ENCODE measurements at regions not wholly inside any gene's neighbourhood (a gene's known extent, or its start where the extent isn't known, plus 50 kb on each side); places are given as distances from the start of the nearest gene placed in this dataset.

- Mint-ChIP-seq H3K36me3 (ENCODE audit: low read depth) (no peaks in the 10 kb centered on the region), H3K27me3 (no peaks in the 10 kb centered on the region)
These were observed 500.6 kb upstream of the IGFBP3 start for GRCh38 chr7:46421441-46422230.

GRCh38 chr7:46414946-46415345 lies 493.9 kb upstream of the IGFBP3 start:
- intact Hi-C loops (cut with micrococcal nuclease), result no loop called here
- no peaks in the 10 kb centered on the region for H3K4me1 Mint-ChIP-seq (ENCODE audit: low read depth)
- H3K9me3 Mint-ChIP-seq, result peaks cover 8% of the 10 kb centered on the region
- no peaks in the 10 kb centered on the region for H3K27me3 Mint-ChIP-seq
- H3K4me3 Mint-ChIP-seq, result no peak overlapping the region
- no peak overlapping the region for H3K27ac Mint-ChIP-seq
- H3K36me3 Mint-ChIP-seq (ENCODE audit: low read depth), result no peaks in the 10 kb centered on the region

More at GRCh38 chr7:46421441-46422230, 500.6 kb upstream of the IGFBP3 start:
- intact Hi-C loops (cut with micrococcal nuclease), result no loop called here
- H3K4me1 Mint-ChIP-seq (ENCODE audit: low read depth), result no peaks in the 10 kb centered on the region
- peaks cover 23% of the 10 kb centered on the region for H3K9me3 Mint-ChIP-seq
- no peak overlapping the region for H3K4me3 Mint-ChIP-seq
- no peak overlapping the region for H3K27ac Mint-ChIP-seq

GRCh38 chr7:46411236-46411635 lies 490.2 kb upstream of the IGFBP3 start:
- Mint-ChIP-seq H3K4me1 (ENCODE audit: low read depth) (no peaks in the 10 kb centered on the region), H3K4me3 (no peak overlapping the region), H3K36me3 (ENCODE audit: low read depth) (no peaks in the 10 kb centered on the region), H3K27me3 (no peaks in the 10 kb centered on the region), H3K27ac (no peak overlapping the region), H3K9me3 (peaks cover 23% of the 10 kb centered on the region)
- intact Hi-C loops (cut with micrococcal nuclease), result no loop called here

- H3K27ac Mint-ChIP-seq, result no peak overlapping the region
- intact Hi-C loops (cut with micrococcal nuclease), result no loop called here
- no peak overlapping the region for H3K4me3 Mint-ChIP-seq
- H3K36me3 Mint-ChIP-seq (ENCODE audit: low read depth), result no peaks in the 10 kb centered on the region
- no peaks in the 10 kb centered on the region for H3K4me1 Mint-ChIP-seq (ENCODE audit: low read depth)
- H3K27me3 Mint-ChIP-seq, result no peaks in the 10 kb centered on the region
- peaks cover 26% of the 10 kb centered on the region for H3K9me3 Mint-ChIP-seq
These were observed 486.1 kb upstream of the IGFBP3 start for GRCh38 chr7:46407125-46407524.

- Mint-ChIP-seq H3K27me3 (no peaks in the 10 kb centered on the region), H3K4me1 (ENCODE audit: low read depth) (no peaks in the 10 kb centered on the region), H3K4me3 (no peak overlapping the region), H3K36me3 (ENCODE audit: low read depth) (no peaks in the 10 kb centered on the region), H3K9me3 (peaks cover 40% of the 10 kb centered on the region), H3K27ac (no peak overlapping the region)
- intact Hi-C loops (cut with micrococcal nuclease), result no loop called here
These were observed 476.5 kb upstream of the IGFBP3 start for GRCh38 chr7:46397591-46397990.

- no peaks in the 10 kb centered on the region for H3K36me3 Mint-ChIP-seq (ENCODE audit: low read depth)
- H3K4me3 Mint-ChIP-seq, result no peak overlapping the region
- intact Hi-C loops (cut with micrococcal nuclease), result no loop called here
- no peaks in the 10 kb centered on the region for H3K4me1 Mint-ChIP-seq (ENCODE audit: low read depth)
- peaks cover 1% of the 10 kb centered on the region for H3K27me3 Mint-ChIP-seq
- H3K9me3 Mint-ChIP-seq, result peaks cover 45% of the 10 kb centered on the region
- H3K27ac Mint-ChIP-seq, result no peak overlapping the region
These were observed 475.4 kb upstream of the IGFBP3 start for GRCh38 chr7:46396481-46396880.

- Mint-ChIP-seq H3K4me3 (no peak overlapping the region), H3K27ac (no peak overlapping the region), H3K4me1 (ENCODE audit: low read depth) (no peaks in the 10 kb centered on the region), H3K9me3 (peaks cover 51% of the 10 kb centered on the region), H3K27me3 (peaks cover 1% of the 10 kb centered on the region), H3K36me3 (ENCODE audit: low read depth) (no peaks in the 10 kb centered on the region)
- intact Hi-C loops (cut with micrococcal nuclease), result no loop called here
These were observed 472.1 kb upstream of the IGFBP3 start for GRCh38 chr7:46393142-46393541.

GRCh38 chr7:46391231-46392201 lies 470.4 kb upstream of the IGFBP3 start:
- H3K27ac Mint-ChIP-seq, result no peak overlapping the region

GRCh38 chr7:46390042-46390441 lies 469.0 kb upstream of the IGFBP3 start:
- Mint-ChIP-seq H3K27ac (no peak overlapping the region), H3K36me3 (ENCODE audit: low read depth) (no peaks in the 10 kb centered on the region), H3K4me3 (no peak overlapping the region), H3K27me3 (peaks cover 1% of the 10 kb centered on the region), H3K9me3 (peaks cover 30% of the 10 kb centered on the region), H3K4me1 (ENCODE audit: low read depth) (no peaks in the 10 kb centered on the region)
- intact Hi-C loops (cut with micrococcal nuclease), result no loop called here

More at GRCh38 chr7:46391231-46392201, 470.4 kb upstream of the IGFBP3 start:
- Mint-ChIP-seq H3K36me3 (ENCODE audit: low read depth) (no peaks in the 10 kb centered on the region), H3K4me1 (ENCODE audit: low read depth) (no peaks in the 10 kb centered on the region), H3K27me3 (peaks cover 1% of the 10 kb centered on the region), H3K9me3 (peaks cover 40% of the 10 kb centered on the region), H3K4me3 (no peak overlapping the region)
- intact Hi-C loops (cut with micrococcal nuclease), result no loop called here

GRCh38 chr7:46389146-46389545 lies 468.1 kb upstream of the IGFBP3 start:
- Mint-ChIP-seq H3K4me3 (no peak overlapping the region), H3K9me3 (peaks cover 30% of the 10 kb centered on the region), H3K27me3 (peaks cover 1% of the 10 kb centered on the region), H3K36me3 (ENCODE audit: low read depth) (no peaks in the 10 kb centered on the region), H3K27ac (no peak overlapping the region), H3K4me1 (ENCODE audit: low read depth) (no peaks in the 10 kb centered on the region)
- intact Hi-C loops (cut with micrococcal nuclease), result no loop called here

- H3K27ac Mint-ChIP-seq, result no peak overlapping the region
- H3K36me3 Mint-ChIP-seq (ENCODE audit: low read depth), result no peaks in the 10 kb centered on the region
- H3K4me1 Mint-ChIP-seq (ENCODE audit: low read depth), result no peaks in the 10 kb centered on the region
- H3K4me3 Mint-ChIP-seq, result no peak overlapping the region
- intact Hi-C loops (cut with micrococcal nuclease), result no loop called here
- H3K27me3 Mint-ChIP-seq, result peaks cover 1% of the 10 kb centered on the region
- H3K9me3 Mint-ChIP-seq, result peaks cover 34% of the 10 kb centered on the region
These were observed 466.6 kb upstream of the IGFBP3 start for GRCh38 chr7:46387646-46388045.

- Mint-ChIP-seq H3K4me3 (no peak overlapping the region), H3K27ac (no peak overlapping the region), H3K36me3 (ENCODE audit: low read depth) (no peaks in the 10 kb centered on the region), H3K9me3 (peaks cover 28% of the 10 kb centered on the region), H3K27me3 (no peaks in the 10 kb centered on the region), H3K4me1 (ENCODE audit: low read depth) (no peaks in the 10 kb centered on the region)
- intact Hi-C loops (cut with micrococcal nuclease), result no loop called here
These were observed 465.6 kb upstream of the IGFBP3 start for GRCh38 chr7:46386428-46387399.

GRCh38 chr7:46385662-46386309 lies 464.7 kb upstream of the IGFBP3 start:
- Mint-ChIP-seq H3K36me3 (ENCODE audit: low read depth) (no peaks in the 10 kb centered on the region), H3K27ac (no peak overlapping the region), H3K9me3 (peaks cover 28% of the 10 kb centered on the region), H3K27me3 (no peaks in the 10 kb centered on the region), H3K4me1 (ENCODE audit: low read depth) (no peaks in the 10 kb centered on the region), H3K4me3 (no peak overlapping the region)
- intact Hi-C loops (cut with micrococcal nuclease), result no loop called here
